ENCODE measurements at regions not wholly inside any gene's neighbourhood (a gene's known extent, or its start where the extent isn't known, plus 50 kb on each side); places are given as distances from the start of the nearest gene placed in this dataset.

DNA sequence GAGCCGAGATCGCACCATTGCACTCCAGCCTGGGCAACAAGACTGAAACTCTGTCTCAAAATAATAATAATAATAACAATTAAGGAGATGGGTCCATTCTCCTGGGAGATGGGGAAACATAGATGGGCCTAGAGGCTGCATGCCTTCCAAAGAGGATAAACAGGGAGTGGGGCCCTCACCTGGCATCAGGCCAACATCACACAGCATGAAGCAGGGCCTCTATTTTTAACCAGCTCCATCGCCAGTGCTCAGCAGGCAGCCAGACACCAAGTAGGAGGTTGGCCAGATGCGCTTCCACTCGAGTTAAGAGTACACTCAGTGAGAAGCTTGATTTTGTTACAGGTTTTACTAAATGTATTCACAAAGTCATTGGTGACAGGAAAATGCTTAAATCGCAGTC is 352.0 kb downstream of the RRAGC start:
- TF ChIP-seq OSR1 (CRISPR knock-in tag; IDR thresholded peaks at IDR 0.05) (no peak), CSRNP3 (CRISPR knock-in tag; IDR thresholded peaks at IDR 0.05) (no peak), TSHZ2 (CRISPR knock-in tag; IDR thresholded peaks at IDR 0.05) (no peak), ZFP3 (CRISPR knock-in tag; IDR thresholded peaks at IDR 0.05) (no peak), ZNF70 (CRISPR knock-in tag; IDR thresholded peaks at IDR 0.05) (no peak), ZNF565 (CRISPR knock-in tag; conservative IDR thresholded peaks at IDR 0.05; ENCODE audit: low read depth) (no peak)
- TF ChIP-seq, protein P1, sequence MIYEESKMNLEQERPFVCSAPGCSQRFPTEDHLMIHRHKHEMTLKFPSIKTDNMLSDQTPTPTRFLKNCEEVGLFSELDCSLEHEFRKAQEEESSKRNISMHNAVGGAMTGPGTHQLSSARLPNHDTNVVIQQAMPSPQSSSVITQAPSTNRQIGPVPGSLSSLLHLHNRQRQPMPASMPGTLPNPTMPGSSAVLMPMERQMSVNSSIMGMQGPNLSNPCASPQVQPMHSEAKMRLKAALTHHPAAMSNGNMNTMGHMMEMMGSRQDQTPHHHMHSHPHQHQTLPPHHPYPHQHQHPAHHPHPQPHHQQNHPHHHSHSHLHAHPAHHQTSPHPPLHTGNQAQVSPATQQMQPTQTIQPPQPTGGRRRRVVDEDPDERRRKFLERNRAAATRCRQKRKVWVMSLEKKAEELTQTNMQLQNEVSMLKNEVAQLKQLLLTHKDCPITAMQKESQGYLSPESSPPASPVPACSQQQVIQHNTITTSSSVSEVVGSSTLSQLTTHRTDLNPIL (CRISPR knock-in tag; IDR thresholded peaks at IDR 0.05; ENCODE audit: low read depth), result no peak
- no peak for ATAC-seq

GRCh38 chr1:38505944-38506343 is 353.6 kb downstream of the RRAGC start:
- ATAC-seq, result no peak
- no peak for TF ChIP-seq PPARA (CRISPR knock-in tag; IDR thresholded peaks at IDR 0.05; ENCODE audit: borderline replicate concordance)
- TF ChIP-seq, protein P2, sequence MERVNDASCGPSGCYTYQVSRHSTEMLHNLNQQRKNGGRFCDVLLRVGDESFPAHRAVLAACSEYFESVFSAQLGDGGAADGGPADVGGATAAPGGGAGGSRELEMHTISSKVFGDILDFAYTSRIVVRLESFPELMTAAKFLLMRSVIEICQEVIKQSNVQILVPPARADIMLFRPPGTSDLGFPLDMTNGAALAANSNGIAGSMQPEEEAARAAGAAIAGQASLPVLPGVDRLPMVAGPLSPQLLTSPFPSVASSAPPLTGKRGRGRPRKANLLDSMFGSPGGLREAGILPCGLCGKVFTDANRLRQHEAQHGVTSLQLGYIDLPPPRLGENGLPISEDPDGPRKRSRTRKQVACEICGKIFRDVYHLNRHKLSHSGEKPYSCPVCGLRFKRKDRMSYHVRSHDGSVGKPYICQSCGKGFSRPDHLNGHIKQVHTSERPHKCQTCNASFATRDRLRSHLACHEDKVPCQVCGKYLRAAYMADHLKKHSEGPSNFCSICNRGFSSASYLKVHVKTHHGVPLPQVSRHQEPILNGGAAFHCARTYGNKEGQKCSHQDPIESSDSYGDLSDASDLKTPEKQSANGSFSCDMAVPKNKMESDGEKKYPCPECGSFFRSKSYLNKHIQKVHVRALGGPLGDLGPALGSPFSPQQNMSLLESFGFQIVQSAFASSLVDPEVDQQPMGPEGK (CRISPR knock-in tag; IDR thresholded peaks at IDR 0.05; ENCODE audit: borderline replicate concordance), result no peak

- no peak for ATAC-seq
- TF ChIP-seq CSDC2 (CRISPR knock-in tag; IDR thresholded peaks at IDR 0.05) (no peak), ZNF565 (CRISPR knock-in tag; conservative IDR thresholded peaks at IDR 0.05; ENCODE audit: low read depth) (no peak), ZFP3 (CRISPR knock-in tag; IDR thresholded peaks at IDR 0.05) (no peak), ISL1 (CRISPR knock-in tag; IDR thresholded peaks at IDR 0.05) (no peak), GLIS3 (CRISPR knock-in tag; IDR thresholded peaks at IDR 0.05) (no peak), ARNTL (CRISPR knock-in tag; IDR thresholded peaks at IDR 0.05; ENCODE audit: borderline replicate concordance, low read depth) (no peak), TSHZ2 (CRISPR knock-in tag; IDR thresholded peaks at IDR 0.05) (no peak), ESRRG (CRISPR knock-in tag; IDR thresholded peaks at IDR 0.05) (no peak), SNAI2 (CRISPR knock-in tag; IDR thresholded peaks at IDR 0.05) (no peak), ZNF8 (CRISPR knock-in tag; IDR thresholded peaks at IDR 0.05) (no peak), CSRNP3 (CRISPR knock-in tag; IDR thresholded peaks at IDR 0.05) (no peak), PPARA (CRISPR knock-in tag; IDR thresholded peaks at IDR 0.05; ENCODE audit: borderline replicate concordance) (no peak), TCF4 (CRISPR knock-in tag; IDR thresholded peaks at IDR 0.05; ENCODE audit: borderline replicate concordance) (no peak), TOX (CRISPR knock-in tag; IDR thresholded peaks at IDR 0.05; ENCODE audit: borderline replicate concordance) (no peak), ZNF70 (CRISPR knock-in tag; IDR thresholded peaks at IDR 0.05) (no peak), OSR1 (CRISPR knock-in tag; IDR thresholded peaks at IDR 0.05) (no peak)
- TF ChIP-seq, protein P1 (CRISPR knock-in tag; IDR thresholded peaks at IDR 0.05; ENCODE audit: low read depth), result no peak
These were observed 356.8 kb downstream of the RRAGC start for GRCh38 chr1:38502758-38503157.

Measured in SK-N-SH treated with all-trans-retinoic acid at 6 μM for 48 hours (cell line).